Gastrocnemius medialis (tissue), 4 donors: ENCODE measurements at regions not wholly inside any gene's neighbourhood (a gene's known extent, or its start where the extent isn't known, plus 50 kb on each side); places are given as distances from the start of the nearest gene placed in this dataset.

Experiments
- ATAC-seq, 2 donors: fragments of 150-250 bp; one replicate each; pipeline ENCODE4 v1.9.1; 2016
- DNase-seq, 2 donors: peaks; one replicate each; pipeline ENCODE4 v3.0.0-alpha.2; 2019
- H3K27ac ChIP-seq, 4 donors: fragments of 200-600 bp; sonication (generic); 1 replicate in 1 of 4; 2 replicates in 3 of 4; pipeline ENCODE4 v1.5.1; 2016 to 2018; ENCODE audit warnings: mild to moderate bottlenecking in 2 of 4, moderate library complexity in 1 of 4
- H3K27me3 ChIP-seq, 3 donors: fragments of 200-600 bp; sonication (generic) in 2 of 3; 1 replicate in 1 of 3; 2 replicates in 2 of 3; pipeline versions ENCODE4 v1.5.1 to v1.6.0; 2016 to 2019; ENCODE audit warnings: mild to moderate bottlenecking in 1 of 3, moderate library complexity in 1 of 3
- H3K36me3 ChIP-seq, 2 donors: fragments of 200-600 bp; sonication (generic) in 1 of 2; one replicate each; pipeline ENCODE4 v1.5.1; 2017 to 2018
- H3K4me1 ChIP-seq, 2 donors: fragments of 200-600 bp; sonication (generic) in 1 of 2; one replicate each; pipeline ENCODE4 v1.5.1; 2016 to 2017; ENCODE audit warnings: mild to moderate bottlenecking in 2 of 2
- H3K4me3 ChIP-seq, 4 donors: fragments of 200-600 bp; sonication (generic) in 3 of 4; 1 replicate in 1 of 4; 2 replicates in 3 of 4; pipeline ENCODE4 v1.5.1; 2016 to 2019; ENCODE audit warnings: mild to moderate bottlenecking in 2 of 4
- H3K9me3 ChIP-seq, 3 donors: fragments of 200-600 bp; sonication (generic) in 2 of 3; 1 replicate in 1 of 3; 2 replicates in 2 of 3; pipeline ENCODE4 v1.5.1; 2016 to 2019
- CTCF ChIP-seq, 5 experiments: fragments of 450-650 bp in 3 of 5; fragments of 200-600 bp in 2 of 5; sonication (generic) in 2 of 5; IDR thresholded peaks in 4 of 5; conservative IDR thresholded peaks in 1 of 5; 1 replicate in 4 of 5; 2 replicates in 1 of 5; pipeline ENCODE4 v1.5.1; 2016 to 2019; ENCODE audit warnings: antibody characterized with exemption in 5 of 5, mild to moderate bottlenecking in 3 of 5, moderate library complexity in 3 of 5
- POLR2A ChIP-seq, 2 donors: fragments of 450-650 bp; IDR thresholded peaks; one replicate each; pipeline ENCODE4 v1.6.1; 2017; ENCODE audit warnings: antibody characterized with exemption in 2 of 2, mild to moderate bottlenecking in 2 of 2, moderate library complexity in 2 of 2
- in situ Hi-C, 4 donors: fragments of 200-750 bp; cut with MboI; loops; one replicate each; pipeline versions ENCODE4 v1.15.0 to v1.8.0; 2017; ENCODE audit warnings: low sequenced_read_pairs in 4 of 4
- intact Hi-C: fragments of 100-400 bp; cut with DNase I; formaldehyde crosslinking; loops from one replicate; pipeline ENCODE4 v1.15.1; 2023; ENCODE audit warnings: low total_unique reads

- H3K27ac ChIP-seq: no peak overlapping the region
- peaks cover 0 to 2% (median 0%) of the 10 kb centered on the region in 3 donors for H3K27me3 ChIP-seq
- no peak for ATAC-seq
- no peaks in the 10 kb centered on the region for H3K9me3 ChIP-seq
- intact Hi-C loops: loop anchor here (10.0 kb wide), 1 partner anchor 1080 kb away; no protein-coding TSS in a partner anchor
- H3K4me1 ChIP-seq: no peaks in the 10 kb centered on the region
- H3K4me3 ChIP-seq: no peak overlapping the region
- in situ Hi-C loops: loop anchor here in 2 of 4 donors (5.0 to 25.0 kb wide), 3 partner anchors 127 to 1080 kb away; no protein-coding TSS in a partner anchor
- no peak for DNase-seq
- no peak for TF ChIP-seq POLR2A (IDR thresholded peaks at IDR 0.05)
- TF ChIP-seq CTCF (IDR thresholded peaks at IDR 0.05 in 4 of 5, conservative IDR thresholded peaks at IDR 0.05 in 1 of 5): no peak
- H3K36me3 ChIP-seq: no peaks in the 10 kb centered on the region
Measured at GRCh38 chr1:13964768-13965167, 264.8 kb downstream of the PRDM2 start.

GRCh38 chr1:13965770-13966398, 265.9 kb downstream of the PRDM2 start:
- Histone ChIP-seq H3K27ac (no peak overlapping the region), H3K4me3 (no peak overlapping the region), H3K9me3 (peaks cover 0 to 4% (median 0%) of the 10 kb centered on the region in 3 donors), H3K27me3 (peaks cover 0 to 2% (median 0%) of the 10 kb centered on the region in 3 donors), H3K36me3 (no peaks in the 10 kb centered on the region), H3K4me1 (no peaks in the 10 kb centered on the region)
- in situ Hi-C loops (loop anchor here in 2 of 4 donors (10.0 to 25.0 kb wide), 2 partner anchors 129 to 1079 kb away; no protein-coding TSS in a partner anchor), intact Hi-C loops (loop anchor here (10.0 kb wide), 1 partner anchor 1079 kb away; no protein-coding TSS in a partner anchor)
- ATAC-seq (no peak), DNase-seq (no peak)
- peak in 1 of 5 experiments; percentile 26 for TF ChIP-seq CTCF (IDR thresholded peaks at IDR 0.05 in 4 of 5, conservative IDR thresholded peaks at IDR 0.05 in 1 of 5)
- no peak for TF ChIP-seq POLR2A (IDR thresholded peaks at IDR 0.05)

GRCh38 chr1:13967707-13968106, 267.7 kb downstream of the PRDM2 start:
- TF ChIP-seq CTCF (IDR thresholded peaks at IDR 0.05 in 4 of 5, conservative IDR thresholded peaks at IDR 0.05 in 1 of 5) (no peak), POLR2A (IDR thresholded peaks at IDR 0.05) (no peak)
- DNase-seq: no peak
- Histone ChIP-seq H3K36me3 (no peaks in the 10 kb centered on the region), H3K9me3 (peaks cover 0 to 6% (median 0%) of the 10 kb centered on the region in 3 donors), H3K4me3 (no peak overlapping the region), H3K4me1 (no peaks in the 10 kb centered on the region), H3K27ac (no peak overlapping the region), H3K27me3 (peaks cover 0 to 2% (median 0%) of the 10 kb centered on the region in 3 donors)
- in situ Hi-C loops: loop anchor here in 2 of 4 donors (10.0 to 25.0 kb wide), 2 partner anchors 130 to 1077 kb away; no protein-coding TSS in a partner anchor
- intact Hi-C loops: loop anchor here (10.0 kb wide), 1 partner anchor 1077 kb away; no protein-coding TSS in a partner anchor
- ATAC-seq: no peak

GRCh38 chr1:13968361-13968760, 268.4 kb downstream of the PRDM2 start:
- peaks cover 0 to 2% (median 0%) of the 10 kb centered on the region in 3 donors for H3K27me3 ChIP-seq
- H3K36me3 ChIP-seq: no peaks in the 10 kb centered on the region
- TF ChIP-seq POLR2A (IDR thresholded peaks at IDR 0.05) (no peak), CTCF (IDR thresholded peaks at IDR 0.05 in 4 of 5, conservative IDR thresholded peaks at IDR 0.05 in 1 of 5) (no peak)
- ATAC-seq (no peak), DNase-seq (no peak)
- in situ Hi-C loops: loop anchor here in 2 of 4 donors (10.0 to 25.0 kb wide), 2 partner anchors 131 to 1076 kb away; no protein-coding TSS in a partner anchor
- intact Hi-C loops: loop anchor here (10.0 kb wide), 1 partner anchor 1076 kb away; no protein-coding TSS in a partner anchor
- H3K4me3 ChIP-seq: no peak overlapping the region
- H3K4me1 ChIP-seq: no peaks in the 10 kb centered on the region
- peaks cover 0 to 6% (median 0%) of the 10 kb centered on the region in 3 donors for H3K9me3 ChIP-seq
- no peak overlapping the region for H3K27ac ChIP-seq
